IMR-90 (cell line): ENCODE measurements at regions not wholly inside any gene's neighbourhood (a gene's known extent, or its start where the extent isn't known, plus 50 kb on each side); places are given as distances from the start of the nearest gene placed in this dataset.

ENCODE experiments used
- BHLHE40 ChIP-seq: fragments of 150-350 bp; IDR thresholded peaks from 2 replicates; pipeline ENCODE4 v1.6.1; 2016; ENCODE audit warnings: mild to moderate bottlenecking, low read depth, low read length
- CHD1 ChIP-seq: IDR thresholded peaks from 2 replicates; pipeline ENCODE4 v1.6.1; 2012; ENCODE audit warnings: low read depth, low read length, improper control_type of control experiment
- FOS ChIP-seq: fragments of 150-350 bp; IDR thresholded peaks from 2 replicates; pipeline ENCODE4 v1.6.1; 2016; ENCODE audit warnings: low read depth, low read length
- MAFK ChIP-seq: IDR thresholded peaks from 2 replicates; pipeline ENCODE4 v1.6.1; 2012; ENCODE audit warnings: low read depth, low read length, improper control_type of control experiment
- MAZ ChIP-seq: IDR thresholded peaks from 2 replicates; pipeline ENCODE4 v1.6.1; 2012; ENCODE audit warnings: low read depth, mild to moderate bottlenecking, low read length, improper control_type of control experiment, moderate library complexity, borderline replicate concordance
- MXI1 ChIP-seq: IDR thresholded peaks from 2 replicates; pipeline ENCODE4 v1.6.1; 2012; ENCODE audit warnings: low read depth, mild to moderate bottlenecking, low read length, moderate library complexity, borderline replicate concordance
- POLR2A ChIP-seq: IDR thresholded peaks from 2 replicates; pipeline ENCODE4 v1.6.1; 2012; ENCODE audit warnings: mild to moderate bottlenecking, low read depth, low read length
- RAD21 ChIP-seq: IDR thresholded peaks from 2 replicates; pipeline ENCODE4 v1.6.1; 2012; ENCODE audit warnings: low read length, improper control_type of control experiment
- RFX5 ChIP-seq: IDR thresholded peaks from 2 replicates; pipeline ENCODE4 v1.8.0; 2012; ENCODE audit warnings: low read depth, mild to moderate bottlenecking, low read length, moderate library complexity
- SMC3 ChIP-seq: fragments of 150-350 bp; IDR thresholded peaks from 2 replicates; pipeline ENCODE4 v1.6.1; 2016; ENCODE audit warnings: low read depth, mild to moderate bottlenecking, antibody characterized with exemption, low read length, moderate library complexity
- TF ChIP-seq, protein P1 (sequence below): conservative IDR thresholded peaks from 2 replicates; pipeline ENCODE4 v1.5.1; 2012; ENCODE audit warnings: mild to moderate bottlenecking, low read depth, low read length, improper control_type of control experiment

DNA sequence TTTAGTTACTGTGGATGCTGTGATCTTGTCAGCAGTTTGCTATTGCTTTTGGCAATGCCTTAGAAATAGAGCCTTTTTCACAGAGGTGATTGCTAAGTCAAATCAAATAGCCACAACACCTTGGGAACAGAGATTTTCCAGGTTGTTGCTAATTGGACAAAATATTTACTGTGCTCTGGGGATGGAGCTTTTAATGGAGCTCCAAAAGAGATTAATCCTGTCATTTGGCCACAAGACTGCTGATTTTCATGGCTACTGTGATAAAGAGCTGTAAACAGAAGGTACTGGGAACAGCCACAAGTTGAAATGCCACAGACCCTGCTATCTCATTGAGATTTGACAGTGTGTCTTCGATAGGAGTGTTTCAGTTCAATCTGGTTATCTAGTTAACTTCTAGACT lies 1715.2 kb upstream of the ADGRL3 start:
- TF ChIP-seq, protein P1, sequence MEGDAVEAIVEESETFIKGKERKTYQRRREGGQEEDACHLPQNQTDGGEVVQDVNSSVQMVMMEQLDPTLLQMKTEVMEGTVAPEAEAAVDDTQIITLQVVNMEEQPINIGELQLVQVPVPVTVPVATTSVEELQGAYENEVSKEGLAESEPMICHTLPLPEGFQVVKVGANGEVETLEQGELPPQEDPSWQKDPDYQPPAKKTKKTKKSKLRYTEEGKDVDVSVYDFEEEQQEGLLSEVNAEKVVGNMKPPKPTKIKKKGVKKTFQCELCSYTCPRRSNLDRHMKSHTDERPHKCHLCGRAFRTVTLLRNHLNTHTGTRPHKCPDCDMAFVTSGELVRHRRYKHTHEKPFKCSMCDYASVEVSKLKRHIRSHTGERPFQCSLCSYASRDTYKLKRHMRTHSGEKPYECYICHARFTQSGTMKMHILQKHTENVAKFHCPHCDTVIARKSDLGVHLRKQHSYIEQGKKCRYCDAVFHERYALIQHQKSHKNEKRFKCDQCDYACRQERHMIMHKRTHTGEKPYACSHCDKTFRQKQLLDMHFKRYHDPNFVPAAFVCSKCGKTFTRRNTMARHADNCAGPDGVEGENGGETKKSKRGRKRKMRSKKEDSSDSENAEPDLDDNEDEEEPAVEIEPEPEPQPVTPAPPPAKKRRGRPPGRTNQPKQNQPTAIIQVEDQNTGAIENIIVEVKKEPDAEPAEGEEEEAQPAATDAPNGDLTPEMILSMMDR, result no peak
- TF ChIP-seq SMC3 (no peak), POLR2A (no peak), MAFK (no peak), BHLHE40 (no peak), FOS (no peak), MXI1 (no peak), RFX5 (no peak), RAD21 (no peak), CHD1 (no peak), MAZ (no peak)
